ENCODE measurements at regions not wholly inside any gene's neighbourhood (a gene's known extent, or its start where the extent isn't known, plus 50 kb on each side); places are given as distances from the start of the nearest gene placed in this dataset.

DNA sequence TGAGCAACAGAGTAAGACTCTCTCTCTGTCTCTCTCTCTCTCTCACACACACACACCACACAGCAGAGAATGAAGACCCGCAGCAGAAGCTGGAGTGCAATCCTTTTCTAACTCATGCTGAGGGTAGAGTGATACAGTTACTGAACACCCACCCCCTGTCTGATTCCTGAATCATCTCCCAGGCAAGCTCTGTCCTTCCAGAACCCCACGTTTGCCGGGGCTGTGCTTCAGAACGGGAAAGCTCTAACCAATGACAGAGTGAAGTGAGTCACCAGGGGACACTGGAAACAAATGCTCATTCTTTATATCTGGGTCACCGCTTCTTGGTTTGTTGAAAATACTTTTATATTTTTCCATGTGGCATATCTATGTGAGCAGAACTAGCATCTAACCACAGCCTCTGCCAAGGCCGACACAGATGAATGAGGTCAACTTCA, 553.7 kb upstream of the AMELY start:
- TF ChIP-seq SUZ12 (IDR thresholded peaks at IDR 0.05; ENCODE audit: low read length), result no peak
- no peak for TF ChIP-seq POLR2AphosphoS5 (IDR thresholded peaks at IDR 0.05; ENCODE audit: low read depth, low read length)
- TF ChIP-seq, protein P1, sequence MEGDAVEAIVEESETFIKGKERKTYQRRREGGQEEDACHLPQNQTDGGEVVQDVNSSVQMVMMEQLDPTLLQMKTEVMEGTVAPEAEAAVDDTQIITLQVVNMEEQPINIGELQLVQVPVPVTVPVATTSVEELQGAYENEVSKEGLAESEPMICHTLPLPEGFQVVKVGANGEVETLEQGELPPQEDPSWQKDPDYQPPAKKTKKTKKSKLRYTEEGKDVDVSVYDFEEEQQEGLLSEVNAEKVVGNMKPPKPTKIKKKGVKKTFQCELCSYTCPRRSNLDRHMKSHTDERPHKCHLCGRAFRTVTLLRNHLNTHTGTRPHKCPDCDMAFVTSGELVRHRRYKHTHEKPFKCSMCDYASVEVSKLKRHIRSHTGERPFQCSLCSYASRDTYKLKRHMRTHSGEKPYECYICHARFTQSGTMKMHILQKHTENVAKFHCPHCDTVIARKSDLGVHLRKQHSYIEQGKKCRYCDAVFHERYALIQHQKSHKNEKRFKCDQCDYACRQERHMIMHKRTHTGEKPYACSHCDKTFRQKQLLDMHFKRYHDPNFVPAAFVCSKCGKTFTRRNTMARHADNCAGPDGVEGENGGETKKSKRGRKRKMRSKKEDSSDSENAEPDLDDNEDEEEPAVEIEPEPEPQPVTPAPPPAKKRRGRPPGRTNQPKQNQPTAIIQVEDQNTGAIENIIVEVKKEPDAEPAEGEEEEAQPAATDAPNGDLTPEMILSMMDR (IDR thresholded peaks at IDR 0.05; ENCODE audit: control extremely low read depth in 1 of 3, insufficient read depth in 1 of 3, low read depth in 1 of 3, low read length in 3 of 3), result no peak
- TF ChIP-seq, protein P2, sequence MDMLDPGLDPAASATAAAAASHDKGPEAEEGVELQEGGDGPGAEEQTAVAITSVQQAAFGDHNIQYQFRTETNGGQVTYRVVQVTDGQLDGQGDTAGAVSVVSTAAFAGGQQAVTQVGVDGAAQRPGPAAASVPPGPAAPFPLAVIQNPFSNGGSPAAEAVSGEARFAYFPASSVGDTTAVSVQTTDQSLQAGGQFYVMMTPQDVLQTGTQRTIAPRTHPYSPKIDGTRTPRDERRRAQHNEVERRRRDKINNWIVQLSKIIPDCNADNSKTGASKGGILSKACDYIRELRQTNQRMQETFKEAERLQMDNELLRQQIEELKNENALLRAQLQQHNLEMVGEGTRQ (IDR thresholded peaks at IDR 0.05; ENCODE audit: low read length), result no peak
- no peak for TF ChIP-seq HDAC6 (IDR thresholded peaks at IDR 0.05; ENCODE audit: low read depth, low read length)
- no peak for TF ChIP-seq POLR2A (IDR thresholded peaks at IDR 0.05; ENCODE audit: control extremely low read depth in 1 of 2, low read depth in 2 of 2, low read length in 2 of 2)
- TF ChIP-seq GTF2F1 (IDR thresholded peaks at IDR 0.05; ENCODE audit: borderline replicate concordance, low read depth, low read length), result no peak
- no peak for TF ChIP-seq EZH2 (IDR thresholded peaks at IDR 0.05; ENCODE audit: low read depth, low read length, severe bottlenecking)
- no peak for TF ChIP-seq CHD1 (IDR thresholded peaks at IDR 0.05; ENCODE audit: low read depth, low read length)
- TF ChIP-seq RAD21 (IDR thresholded peaks at IDR 0.05 in 1 of 2, conservative IDR thresholded peaks at IDR 0.05 in 1 of 2; ENCODE audit: low read depth in 2 of 2, low read length in 2 of 2), result no peak
- no peak for TF ChIP-seq SP1 (IDR thresholded peaks at IDR 0.05; ENCODE audit: low read depth, low read length)
- TF ChIP-seq JUN (IDR thresholded peaks at IDR 0.05; ENCODE audit: low read depth, low read length), result no peak
- no peak for TF ChIP-seq CHD2 (IDR thresholded peaks at IDR 0.05; ENCODE audit: low read length)

Data from H1 (cell line).